AG04449 (cell line): ENCODE measurements at regions not wholly inside any gene's neighbourhood (a gene's known extent, or its start where the extent isn't known, plus 50 kb on each side); places are given as distances from the start of the nearest gene placed in this dataset.

Experiments used
- CTCF ChIA-PET: fragments of 350-600 bp; formaldehyde crosslinking; extraction: SDS; loops from one replicate; lab custom pipeline; 2021; ENCODE audit warnings: antibody characterized with exemption; lab: Yijun Ruan, JAX
- POLR2A ChIA-PET: fragments of 400-600, 350-600 bp; formaldehyde crosslinking; extraction: SDS; loops from one replicate; lab custom pipeline; 2020; ENCODE audit warnings: antibody characterized with exemption, inconsistent platforms; lab: Yijun Ruan, JAX
- DNase-seq: peaks from one replicate; pipeline ENCODE4 v3.0.0-alpha.2; 2010; ENCODE audit warnings: low read depth, low spot score
- H3K4me3 ChIP-seq: 2 replicates; pipeline ENCODE4 v1.5.1; 2011; ENCODE audit warnings: low read depth, mild to moderate bottlenecking, control low read depth, low read length
- CTCF ChIP-seq: IDR thresholded peaks from one replicate; pipeline ENCODE4 v1.5.1; 2011; ENCODE audit warnings: mild to moderate bottlenecking, moderate library complexity, low read length, control low read depth, inconsistent platforms; ENCODE audit not compliant: insufficient read depth; ENCODE audit errors: missing control alignments

- CTCF ChIA-PET, result no interaction called here
- no peak for DNase-seq
- H3K4me3 ChIP-seq, result no peak overlapping the region
- POLR2A ChIA-PET, result no interaction called here
- no peak for TF ChIP-seq CTCF
Observed at GRCh38 chr1:22225858-22226589, 83.1 kb upstream of the WNT4 start.

DNA sequence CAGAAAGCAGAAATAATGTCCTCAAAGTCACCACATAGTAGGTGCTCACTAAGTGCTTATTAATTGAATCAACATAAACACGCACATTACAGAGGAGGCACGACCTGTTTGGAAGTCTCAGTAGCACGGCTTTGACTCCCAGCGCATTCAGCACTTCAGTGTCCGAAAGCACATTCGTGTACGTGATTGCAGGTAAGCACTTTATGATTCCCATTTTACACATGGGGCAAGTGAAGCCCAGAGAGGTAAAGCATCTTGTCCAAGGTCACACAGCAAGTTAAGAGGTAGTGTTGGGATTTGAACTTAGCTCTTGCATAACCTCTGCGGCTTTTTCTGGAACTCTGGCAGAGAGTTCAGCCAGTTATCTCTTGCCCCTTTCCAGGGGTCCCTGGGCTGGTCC lies 85.2 kb upstream of the WNT4 start:
- ChIA-PET POLR2A (no interaction called here), CTCF (no interaction called here)
- no peak for TF ChIP-seq CTCF

GRCh38 chr1:22228505-22228911 lies 85.6 kb upstream of the WNT4 start:
- no peak for DNase-seq
- ChIA-PET POLR2A (no interaction called here), CTCF (no interaction called here)
- no peak for TF ChIP-seq CTCF
- no peak overlapping the region for H3K4me3 ChIP-seq

More for the DNA sequence above, 85.2 kb upstream of the WNT4 start:
- DNase-seq, result no peak
- H3K4me3 ChIP-seq, result no peak overlapping the region

GRCh38 chr1:22229379-22229778 lies 86.5 kb upstream of the WNT4 start:
- no peak overlapping the region for H3K4me3 ChIP-seq
- CTCF ChIA-PET, result no interaction called here
- DNase-seq, result no peak
- no peak for TF ChIP-seq CTCF
- POLR2A ChIA-PET, result no interaction called here

DNA sequence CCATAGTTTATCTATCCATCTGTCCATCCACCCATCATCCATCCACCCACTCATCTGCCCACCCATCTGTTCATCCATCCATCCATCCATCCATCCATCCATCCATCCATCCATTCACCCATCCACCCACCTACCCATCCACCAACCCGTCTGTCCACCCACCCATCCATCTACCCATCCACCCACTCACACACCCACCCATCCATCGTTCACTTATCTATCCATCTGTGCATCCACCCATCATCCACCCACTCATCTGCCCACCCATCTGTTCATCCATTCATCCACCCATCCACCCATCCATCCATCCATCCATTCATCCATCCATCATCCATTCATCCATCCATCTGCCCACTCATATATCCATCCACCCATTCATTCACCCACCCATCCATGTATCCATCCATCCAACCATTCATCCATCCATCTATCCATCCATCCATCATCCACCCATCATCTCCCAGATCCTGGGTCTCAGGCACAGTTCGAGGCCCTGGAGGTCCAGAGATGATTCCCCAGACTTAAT lies 88.2 kb upstream of the WNT4 start:
- CTCF ChIA-PET, result no interaction called here

More for the DNA sequence above, 88.2 kb upstream of the WNT4 start:
- TF ChIP-seq CTCF, result no peak
- H3K4me3 ChIP-seq, result no peak overlapping the region
- POLR2A ChIA-PET, result no interaction called here
- DNase-seq, result no peak
